ENCODE measurements at regions not wholly inside any gene's neighbourhood (a gene's known extent, or its start where the extent isn't known, plus 50 kb on each side); places are given as distances from the start of the nearest gene placed in this dataset.

GRCh38 chr2:134194519-134194918 is 59.4 kb upstream of the MGAT5 start:
- TF ChIP-seq, protein P1, sequence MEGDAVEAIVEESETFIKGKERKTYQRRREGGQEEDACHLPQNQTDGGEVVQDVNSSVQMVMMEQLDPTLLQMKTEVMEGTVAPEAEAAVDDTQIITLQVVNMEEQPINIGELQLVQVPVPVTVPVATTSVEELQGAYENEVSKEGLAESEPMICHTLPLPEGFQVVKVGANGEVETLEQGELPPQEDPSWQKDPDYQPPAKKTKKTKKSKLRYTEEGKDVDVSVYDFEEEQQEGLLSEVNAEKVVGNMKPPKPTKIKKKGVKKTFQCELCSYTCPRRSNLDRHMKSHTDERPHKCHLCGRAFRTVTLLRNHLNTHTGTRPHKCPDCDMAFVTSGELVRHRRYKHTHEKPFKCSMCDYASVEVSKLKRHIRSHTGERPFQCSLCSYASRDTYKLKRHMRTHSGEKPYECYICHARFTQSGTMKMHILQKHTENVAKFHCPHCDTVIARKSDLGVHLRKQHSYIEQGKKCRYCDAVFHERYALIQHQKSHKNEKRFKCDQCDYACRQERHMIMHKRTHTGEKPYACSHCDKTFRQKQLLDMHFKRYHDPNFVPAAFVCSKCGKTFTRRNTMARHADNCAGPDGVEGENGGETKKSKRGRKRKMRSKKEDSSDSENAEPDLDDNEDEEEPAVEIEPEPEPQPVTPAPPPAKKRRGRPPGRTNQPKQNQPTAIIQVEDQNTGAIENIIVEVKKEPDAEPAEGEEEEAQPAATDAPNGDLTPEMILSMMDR (IDR thresholded peaks at IDR 0.05; ENCODE audit: insufficient read depth, low read length, poor library complexity, severe bottlenecking) = no peak
- Histone ChIP-seq H3K4me3 (ENCODE audit: low read depth, low read length) (no peak overlapping the region), H3K27me3 (ENCODE audit: control insufficient read depth, insufficient read depth, low read length) (no peaks in the 10 kb centered on the region), H3K36me3 (ENCODE audit: control insufficient read depth, insufficient read depth, low read length) (no peaks in the 10 kb centered on the region)
- DNase-seq (ENCODE audit: low read depth) = no peak

DNA sequence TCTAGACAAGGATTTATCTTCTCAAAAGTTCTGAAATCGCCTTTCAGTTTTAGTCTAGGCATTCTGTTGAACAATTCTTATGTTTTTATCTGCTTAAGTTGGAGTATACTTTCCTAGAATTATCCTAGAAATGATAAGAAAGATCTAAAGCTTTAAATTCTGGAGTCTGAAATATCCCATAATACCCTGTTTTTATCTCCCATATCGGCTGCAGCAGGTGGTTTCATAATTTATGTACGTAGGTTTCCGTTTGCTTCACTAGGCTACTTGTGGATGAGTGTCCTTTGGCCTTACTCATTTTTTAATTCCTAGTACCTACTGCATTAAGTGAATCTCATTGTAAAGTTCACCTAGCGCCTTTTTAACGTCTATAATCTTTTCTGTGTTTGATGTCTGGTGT is 58.5 kb upstream of the MGAT5 start:
- TF ChIP-seq, protein P1 (IDR thresholded peaks at IDR 0.05; ENCODE audit: insufficient read depth, low read length, poor library complexity, severe bottlenecking) = no peak
- Histone ChIP-seq H3K36me3 (ENCODE audit: control insufficient read depth, insufficient read depth, low read length) (no peaks in the 10 kb centered on the region), H3K27me3 (ENCODE audit: control insufficient read depth, insufficient read depth, low read length) (no peaks in the 10 kb centered on the region), H3K4me3 (ENCODE audit: low read depth, low read length) (no peak overlapping the region)
- DNase-seq (ENCODE audit: low read depth) = no peak

DNA sequence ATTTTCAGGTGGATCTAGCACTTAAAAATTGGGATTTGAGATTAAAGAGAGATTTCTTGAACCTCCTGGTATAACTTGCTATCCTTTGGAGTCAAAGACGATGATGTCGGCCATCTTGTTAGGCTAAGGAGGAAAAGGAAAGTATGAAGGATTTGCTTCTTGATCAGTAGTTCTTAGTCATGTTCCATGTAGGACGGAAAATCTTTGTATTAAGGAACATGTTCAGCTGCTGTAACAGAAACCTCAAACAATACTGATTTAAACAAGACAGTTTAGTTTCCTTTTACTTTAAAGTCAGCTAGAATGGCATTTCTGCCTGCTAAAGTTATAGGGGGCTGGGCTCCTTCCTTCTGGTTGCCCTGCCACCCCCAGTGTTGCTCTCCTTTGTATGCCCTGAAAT is 56.4 kb upstream of the MGAT5 start:
- no peaks in the 10 kb centered on the region for H3K36me3 ChIP-seq (ENCODE audit: control insufficient read depth, insufficient read depth, low read length)
- DNase-seq (ENCODE audit: low read depth) = no peak
- H3K4me3 ChIP-seq (ENCODE audit: low read depth, low read length) = no peak overlapping the region
- TF ChIP-seq, protein P1 (IDR thresholded peaks at IDR 0.05; ENCODE audit: insufficient read depth, low read length, poor library complexity, severe bottlenecking) = no peak
- H3K27me3 ChIP-seq (ENCODE audit: control insufficient read depth, insufficient read depth, low read length) = no peaks in the 10 kb centered on the region

GRCh38 chr2:134198006-134198634 is 55.8 kb upstream of the MGAT5 start:
- Histone ChIP-seq H3K36me3 (ENCODE audit: control insufficient read depth, insufficient read depth, low read length) (no peaks in the 10 kb centered on the region), H3K27me3 (ENCODE audit: control insufficient read depth, insufficient read depth, low read length) (no peaks in the 10 kb centered on the region), H3K4me3 (ENCODE audit: low read depth, low read length) (no peak overlapping the region)
- TF ChIP-seq, protein P1 (IDR thresholded peaks at IDR 0.05; ENCODE audit: insufficient read depth, low read length, poor library complexity, severe bottlenecking) = no peak
- no peak for DNase-seq (ENCODE audit: low read depth)

DNA sequence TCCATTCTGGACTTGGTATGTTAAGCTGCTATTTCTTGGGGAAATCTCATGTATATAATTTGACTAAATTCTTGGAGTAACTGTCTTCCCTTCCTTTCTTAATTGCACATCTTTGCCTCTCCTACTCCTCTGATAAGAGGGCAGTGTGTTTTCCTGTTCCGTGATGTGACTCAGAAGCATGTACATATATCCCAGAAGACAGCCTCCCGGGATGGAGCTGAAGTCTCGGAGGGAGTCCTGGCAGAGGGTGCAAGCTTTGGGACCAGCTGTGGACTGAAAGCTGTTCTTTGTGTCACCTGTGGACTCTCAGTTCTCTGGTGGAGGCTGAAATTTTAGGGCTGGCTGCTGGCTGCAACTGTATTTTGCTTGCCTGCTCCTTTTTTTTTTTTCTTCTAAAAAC is 54.7 kb upstream of the MGAT5 start:
- TF ChIP-seq, protein P1 (IDR thresholded peaks at IDR 0.05; ENCODE audit: insufficient read depth, low read length, poor library complexity, severe bottlenecking) = no peak
- H3K36me3 ChIP-seq (ENCODE audit: control insufficient read depth, insufficient read depth, low read length) = no peaks in the 10 kb centered on the region
- H3K27me3 ChIP-seq (ENCODE audit: control insufficient read depth, insufficient read depth, low read length) = no peaks in the 10 kb centered on the region
- no peak for DNase-seq (ENCODE audit: low read depth)
- no peak overlapping the region for H3K4me3 ChIP-seq (ENCODE audit: low read depth, low read length)

DNA sequence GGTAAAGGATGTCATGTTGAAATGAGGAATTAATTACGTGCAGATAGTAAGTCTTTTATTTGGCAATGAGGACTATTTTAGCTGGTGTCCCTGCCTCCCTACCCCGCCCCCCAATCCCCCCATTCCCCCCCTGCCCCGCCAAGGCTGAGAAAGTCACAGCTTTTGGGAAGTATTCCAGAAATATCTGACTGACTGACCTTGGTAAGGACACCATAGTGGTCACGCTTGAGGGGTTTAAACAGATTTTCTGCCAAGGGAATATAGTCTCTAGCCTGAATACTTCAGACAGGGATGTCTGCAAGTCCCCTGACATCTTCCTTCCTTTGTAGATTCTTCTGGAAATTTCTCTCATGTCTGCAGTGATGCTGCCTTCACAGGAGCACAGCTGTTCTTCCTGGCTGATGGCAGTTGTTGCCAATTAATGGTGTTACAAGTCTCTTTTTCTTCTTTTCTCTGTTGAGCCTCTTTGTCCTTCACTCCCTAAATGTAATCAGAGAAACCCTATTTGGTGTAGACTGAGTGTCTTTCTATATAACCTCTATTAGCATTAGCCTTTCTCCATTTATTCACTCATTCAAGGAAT is 53.7 kb upstream of the MGAT5 start:
- no peak for DNase-seq (ENCODE audit: low read depth)
- Histone ChIP-seq H3K27me3 (ENCODE audit: control insufficient read depth, insufficient read depth, low read length) (no peaks in the 10 kb centered on the region), H3K36me3 (ENCODE audit: control insufficient read depth, insufficient read depth, low read length) (no peaks in the 10 kb centered on the region), H3K4me3 (ENCODE audit: low read depth, low read length) (no peak overlapping the region)
- TF ChIP-seq, protein P1 (IDR thresholded peaks at IDR 0.05; ENCODE audit: insufficient read depth, low read length, poor library complexity, severe bottlenecking) = no peak

Measured in kidney epithelial cell (primary cell).